SK-N-SH (cell line): ENCODE measurements at regions not wholly inside any gene's neighbourhood (a gene's known extent, or its start where the extent isn't known, plus 50 kb on each side); places are given as distances from the start of the nearest gene placed in this dataset.

ENCODE experiments used
- CHD2 ChIP-seq: fragments of 150-350 bp; IDR thresholded peaks from 2 replicates; pipeline ENCODE4 v1.6.1; 2018; ENCODE audit warnings: low read length; ENCODE audit not compliant: partially characterized antibody
- EZH2phosphoT487 ChIP-seq: fragments of 200-600 bp; sonication (generic); IDR thresholded peaks from 2 replicates; pipeline ENCODE4 v1.6.1; 2017; ENCODE audit warnings: low read depth, mixed run types, mild to moderate bottlenecking, antibody characterized with exemption, moderate library complexity, borderline replicate concordance
- GABPA ChIP-seq: IDR thresholded peaks from 2 replicates; pipeline ENCODE4 v1.4.0; 2012; ENCODE audit warnings: low read depth, mild to moderate bottlenecking
- NRF1 ChIP-seq: IDR thresholded peaks from 2 replicates; pipeline ENCODE4 v1.6.1; 2012; ENCODE audit warnings: low read depth, mild to moderate bottlenecking, low read length
- POLR2AphosphoS5 ChIP-seq: IDR thresholded peaks from 2 replicates; pipeline ENCODE4 v1.6.1; 2012; ENCODE audit warnings: low read depth, low read length
- SIN3A ChIP-seq: IDR thresholded peaks from 2 replicates; pipeline ENCODE4 v1.6.1; 2012; ENCODE audit warnings: low read depth, mild to moderate bottlenecking, low read length, moderate library complexity, borderline replicate concordance
- YY1 ChIP-seq: IDR thresholded peaks from 2 replicates; pipeline ENCODE4 v1.4.0; 2012; ENCODE audit warnings: low read depth, mild to moderate bottlenecking
- ZBTB33 ChIP-seq: IDR thresholded peaks from 2 replicates; pipeline ENCODE4 v1.4.0; 2012; ENCODE audit warnings: low read depth, borderline replicate concordance
- TF ChIP-seq, protein P1 (sequence below): IDR thresholded peaks from 2 replicates; pipeline ENCODE4 v1.4.0; 2012; ENCODE audit warnings: low read depth
- TF ChIP-seq, protein P2 (sequence below): fragments of 200-600 bp; sonication (generic); IDR thresholded peaks from 2 replicates; pipeline ENCODE4 v1.6.1; 2017; ENCODE audit warnings: antibody characterized with exemption, mild to moderate bottlenecking, moderate library complexity
- TF ChIP-seq, protein P3 (sequence below): IDR thresholded peaks from 2 replicates; pipeline ENCODE4; 2012
- TF ChIP-seq, protein P4 (sequence below): fragments of 150-350 bp; IDR thresholded peaks from 2 replicates; pipeline ENCODE4 v1.6.1; 2017; ENCODE audit warnings: antibody characterized with exemption, low read length, low read depth, borderline replicate concordance

DNA sequence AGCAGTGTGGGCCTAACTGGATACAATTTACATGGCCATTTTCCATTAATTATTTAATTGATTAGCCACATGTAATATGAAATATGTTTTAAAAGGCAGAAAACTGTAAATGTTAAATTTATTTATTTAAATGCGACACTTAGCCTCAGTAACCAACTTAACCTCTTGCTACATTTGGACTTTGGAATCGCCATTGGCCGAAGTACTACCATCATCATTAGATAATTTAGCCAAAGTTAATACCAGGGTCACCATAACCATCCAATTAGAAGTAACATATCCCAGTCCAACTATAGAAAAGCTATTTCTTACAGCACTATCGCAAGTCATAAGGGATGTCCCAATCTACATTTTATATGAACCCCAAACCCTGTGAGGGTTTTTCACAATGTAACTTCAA lies 558.6 kb upstream of the IGFBP3 start:
- TF ChIP-seq, protein P1, sequence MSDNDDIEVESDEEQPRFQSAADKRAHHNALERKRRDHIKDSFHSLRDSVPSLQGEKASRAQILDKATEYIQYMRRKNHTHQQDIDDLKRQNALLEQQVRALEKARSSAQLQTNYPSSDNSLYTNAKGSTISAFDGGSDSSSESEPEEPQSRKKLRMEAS = no peak
- TF ChIP-seq CHD2 (no peak), NRF1 (no peak), ZBTB33 (no peak), EZH2phosphoT487 (no peak), YY1 (no peak), POLR2AphosphoS5 (no peak), SIN3A (no peak), GABPA (no peak)
- TF ChIP-seq, protein P2, sequence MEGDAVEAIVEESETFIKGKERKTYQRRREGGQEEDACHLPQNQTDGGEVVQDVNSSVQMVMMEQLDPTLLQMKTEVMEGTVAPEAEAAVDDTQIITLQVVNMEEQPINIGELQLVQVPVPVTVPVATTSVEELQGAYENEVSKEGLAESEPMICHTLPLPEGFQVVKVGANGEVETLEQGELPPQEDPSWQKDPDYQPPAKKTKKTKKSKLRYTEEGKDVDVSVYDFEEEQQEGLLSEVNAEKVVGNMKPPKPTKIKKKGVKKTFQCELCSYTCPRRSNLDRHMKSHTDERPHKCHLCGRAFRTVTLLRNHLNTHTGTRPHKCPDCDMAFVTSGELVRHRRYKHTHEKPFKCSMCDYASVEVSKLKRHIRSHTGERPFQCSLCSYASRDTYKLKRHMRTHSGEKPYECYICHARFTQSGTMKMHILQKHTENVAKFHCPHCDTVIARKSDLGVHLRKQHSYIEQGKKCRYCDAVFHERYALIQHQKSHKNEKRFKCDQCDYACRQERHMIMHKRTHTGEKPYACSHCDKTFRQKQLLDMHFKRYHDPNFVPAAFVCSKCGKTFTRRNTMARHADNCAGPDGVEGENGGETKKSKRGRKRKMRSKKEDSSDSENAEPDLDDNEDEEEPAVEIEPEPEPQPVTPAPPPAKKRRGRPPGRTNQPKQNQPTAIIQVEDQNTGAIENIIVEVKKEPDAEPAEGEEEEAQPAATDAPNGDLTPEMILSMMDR = no peak
- TF ChIP-seq, protein P3, sequence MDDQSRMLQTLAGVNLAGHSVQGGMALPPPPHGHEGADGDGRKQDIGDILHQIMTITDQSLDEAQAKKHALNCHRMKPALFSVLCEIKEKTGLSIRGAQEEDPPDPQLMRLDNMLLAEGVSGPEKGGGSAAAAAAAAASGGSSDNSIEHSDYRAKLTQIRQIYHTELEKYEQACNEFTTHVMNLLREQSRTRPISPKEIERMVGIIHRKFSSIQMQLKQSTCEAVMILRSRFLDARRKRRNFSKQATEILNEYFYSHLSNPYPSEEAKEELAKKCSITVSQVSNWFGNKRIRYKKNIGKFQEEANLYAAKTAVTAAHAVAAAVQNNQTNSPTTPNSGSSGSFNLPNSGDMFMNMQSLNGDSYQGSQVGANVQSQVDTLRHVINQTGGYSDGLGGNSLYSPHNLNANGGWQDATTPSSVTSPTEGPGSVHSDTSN = no peak
- TF ChIP-seq, protein P4, sequence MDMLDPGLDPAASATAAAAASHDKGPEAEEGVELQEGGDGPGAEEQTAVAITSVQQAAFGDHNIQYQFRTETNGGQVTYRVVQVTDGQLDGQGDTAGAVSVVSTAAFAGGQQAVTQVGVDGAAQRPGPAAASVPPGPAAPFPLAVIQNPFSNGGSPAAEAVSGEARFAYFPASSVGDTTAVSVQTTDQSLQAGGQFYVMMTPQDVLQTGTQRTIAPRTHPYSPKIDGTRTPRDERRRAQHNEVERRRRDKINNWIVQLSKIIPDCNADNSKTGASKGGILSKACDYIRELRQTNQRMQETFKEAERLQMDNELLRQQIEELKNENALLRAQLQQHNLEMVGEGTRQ = no peak
